Endometrium (tissue), 2 donors: ENCODE measurements at regions not wholly inside any gene's neighbourhood (a gene's known extent, or its start where the extent isn't known, plus 50 kb on each side); places are given as distances from the start of the nearest gene placed in this dataset.

Source experiments
- FAIRE-seq: peaks from 2 replicates; lab custom pipeline; 2012; peaks lifted over from hg19 to GRCh38; lab: Jason Lieb, UNC
- donor health status: control.
- donor health status: control.

DNA sequence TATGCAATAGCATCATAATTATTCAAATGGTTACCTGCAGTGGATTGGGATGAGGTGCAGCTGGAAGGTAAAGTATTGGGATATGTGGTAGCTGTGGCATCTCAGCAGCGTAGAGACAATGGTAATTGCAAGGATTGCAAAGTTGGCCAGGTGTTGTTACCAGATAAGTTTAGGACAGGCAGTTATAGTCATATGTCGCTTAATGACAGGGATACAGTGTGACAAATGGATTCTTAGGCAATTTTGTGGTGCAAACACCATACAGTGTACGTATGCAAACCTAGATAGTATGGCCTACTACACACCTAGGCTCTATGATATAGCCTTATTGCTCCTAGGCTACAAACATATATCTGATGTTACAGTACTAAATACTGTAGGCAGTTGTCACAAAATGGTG is 163.5 kb upstream of the LYZL2 start:
- FAIRE-seq = no peak

DNA sequence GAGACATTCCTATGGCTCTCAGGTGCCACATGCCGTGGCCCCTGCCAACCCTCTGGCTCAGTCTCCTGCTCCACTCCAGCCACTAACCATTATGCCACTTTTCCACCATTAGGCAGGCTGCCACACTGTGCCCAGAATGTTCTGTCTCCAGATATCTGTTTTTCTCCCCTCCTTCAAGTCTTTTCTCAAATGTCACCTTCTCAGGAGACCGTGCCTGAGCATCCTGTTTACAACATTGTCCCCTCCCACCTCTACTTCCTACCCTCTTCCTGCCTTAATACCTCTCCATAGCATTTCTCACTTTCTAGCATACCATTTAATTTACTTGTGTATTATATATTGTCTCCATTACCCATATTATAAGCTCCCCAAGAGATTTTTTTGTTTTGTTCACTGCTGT is 162.5 kb upstream of the LYZL2 start:
- FAIRE-seq = no peak

DNA sequence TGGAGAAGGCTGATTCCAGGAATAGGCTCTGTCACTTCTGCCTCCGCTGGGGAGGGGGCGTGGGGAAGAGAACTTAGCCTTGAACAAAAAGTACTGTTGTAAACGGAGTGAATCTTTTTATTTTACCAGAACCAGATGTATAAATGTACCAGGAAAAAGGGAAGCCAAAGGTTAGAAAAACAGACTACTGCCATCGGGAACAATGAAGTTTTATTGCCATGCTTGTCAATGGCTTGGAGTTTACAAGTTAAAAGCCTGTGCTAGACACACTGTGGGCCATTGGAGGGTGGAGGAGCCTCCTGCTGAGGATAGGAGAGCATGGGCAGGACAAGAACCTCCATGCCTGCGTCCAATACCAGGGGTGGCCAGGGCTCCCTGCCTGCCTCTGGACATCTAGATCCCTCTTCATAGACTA is 161.7 kb upstream of the LYZL2 start:
- FAIRE-seq = no peak

- no peak for FAIRE-seq
These were observed 160.3 kb upstream of the LYZL2 start for GRCh38 chr10:30789806-30790205.

GRCh38 chr10:30788307-30788706 is 158.8 kb upstream of the LYZL2 start:
- no peak for FAIRE-seq

DNA sequence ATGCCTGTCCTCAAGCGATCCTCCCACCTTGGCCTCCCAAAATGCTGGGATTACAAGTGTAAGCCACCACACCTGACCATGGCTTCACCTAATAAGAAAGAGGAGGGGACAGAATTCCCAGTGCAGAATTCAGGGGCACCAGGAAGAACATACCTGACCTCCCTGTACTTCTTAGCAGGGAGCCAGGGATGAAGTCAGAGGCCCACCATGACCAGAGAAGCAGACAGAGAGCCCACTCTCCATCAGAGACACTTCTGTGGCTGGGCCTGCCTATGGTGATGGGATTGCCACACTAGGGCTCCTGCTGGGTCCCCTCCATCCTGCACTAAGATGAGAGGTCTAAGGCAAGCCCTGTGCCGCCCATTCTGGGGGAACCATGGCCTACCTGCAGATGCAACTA is 157.4 kb upstream of the LYZL2 start:
- FAIRE-seq = no peak

GRCh38 chr10:30786131-30786530 is 156.6 kb upstream of the LYZL2 start:
- no peak for FAIRE-seq

DNA sequence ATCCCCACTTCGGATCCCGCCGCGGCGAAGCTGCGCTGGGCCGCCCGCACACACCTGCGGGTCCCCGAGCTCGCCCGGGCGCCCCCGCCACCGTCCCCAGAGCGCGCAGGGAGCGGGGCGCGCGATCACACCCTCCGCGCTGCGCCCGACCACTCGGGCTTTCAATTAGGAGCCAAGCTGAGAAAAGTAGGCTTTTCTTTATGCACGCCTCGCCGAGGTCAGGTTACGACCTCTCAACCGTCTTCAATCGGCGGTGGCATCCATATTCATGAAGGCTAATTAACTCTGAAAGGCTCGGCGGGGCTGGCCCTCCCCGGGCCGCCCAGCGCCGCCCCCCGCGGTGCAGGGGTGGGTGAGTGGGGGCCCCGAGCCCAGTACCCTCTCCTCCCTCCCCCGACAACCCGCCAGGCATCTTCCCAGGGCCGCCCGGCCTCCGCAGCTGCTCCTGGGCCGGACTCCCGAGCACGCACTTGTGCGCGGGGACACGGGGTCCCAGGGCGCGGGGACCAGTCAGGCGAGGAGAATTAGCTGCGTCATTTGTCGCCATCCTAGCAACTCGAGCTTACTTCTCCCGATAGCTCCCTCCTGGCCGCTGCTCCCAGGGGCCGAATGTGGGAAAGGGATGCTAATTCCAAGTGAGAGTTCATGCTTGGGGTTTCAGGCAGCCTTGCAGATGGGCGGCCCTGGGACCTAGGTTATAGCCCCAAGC is 155.5 kb upstream of the LYZL2 start:
- FAIRE-seq = no peak

- peak; percentile 50 for FAIRE-seq
These were observed 155.0 kb upstream of the LYZL2 start for GRCh38 chr10:30784524-30784896.

GRCh38 chr10:30783939-30784501 is 154.5 kb upstream of the LYZL2 start:
- FAIRE-seq = no peak

- peak; percentile 50 for FAIRE-seq
These were observed 153.2 kb upstream of the LYZL2 start for GRCh38 chr10:30782537-30783461.

GRCh38 chr10:30782157-30782536 is 152.6 kb upstream of the LYZL2 start:
- FAIRE-seq = no peak

GRCh38 chr10:30781670-30782121 is 152.1 kb upstream of the LYZL2 start:
- FAIRE-seq = no peak

- no peak for FAIRE-seq
These were observed 149.2 kb upstream of the LYZL2 start for GRCh38 chr10:30778769-30779168.

GRCh38 chr10:30775779-30776591 is 146.4 kb upstream of the LYZL2 start:
- peak; percentile 97 for FAIRE-seq

DNA sequence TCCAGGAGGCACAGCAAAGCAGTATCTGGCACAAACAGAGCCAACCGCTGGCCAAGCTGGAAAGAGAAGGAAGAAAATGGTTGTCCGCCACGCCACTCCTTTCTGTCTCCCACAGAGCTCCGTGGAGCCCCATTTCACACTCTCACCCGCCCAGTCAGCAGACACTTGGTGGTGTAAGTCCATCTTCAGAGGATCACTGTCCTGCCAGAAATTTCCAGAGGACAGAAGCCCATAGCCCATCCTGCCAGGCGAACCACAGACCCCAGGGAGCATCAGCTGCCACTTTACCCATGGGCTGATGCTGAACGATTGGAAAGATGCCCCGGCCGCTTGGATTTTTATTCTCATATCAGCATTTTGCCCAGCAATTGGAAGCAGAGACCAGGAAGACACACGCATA is 144.7 kb upstream of the LYZL2 start:
- FAIRE-seq = no peak

DNA sequence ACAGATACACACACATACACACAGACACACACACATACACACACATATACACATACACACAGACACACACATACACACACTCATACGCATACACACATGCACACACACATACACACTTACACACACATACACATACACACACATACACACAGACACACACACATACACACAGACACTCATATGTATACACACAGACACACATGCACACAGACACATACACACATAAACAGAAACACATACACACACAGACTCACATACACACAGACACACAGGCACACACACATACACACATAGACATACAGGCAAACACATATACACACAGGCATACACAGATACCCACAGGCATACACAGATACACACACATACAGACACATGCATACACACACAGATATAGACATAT is 143.9 kb upstream of the LYZL2 start:
- no peak for FAIRE-seq

- no peak for FAIRE-seq
These were observed 141.3 kb upstream of the LYZL2 start for GRCh38 chr10:30770816-30771215.

DNA sequence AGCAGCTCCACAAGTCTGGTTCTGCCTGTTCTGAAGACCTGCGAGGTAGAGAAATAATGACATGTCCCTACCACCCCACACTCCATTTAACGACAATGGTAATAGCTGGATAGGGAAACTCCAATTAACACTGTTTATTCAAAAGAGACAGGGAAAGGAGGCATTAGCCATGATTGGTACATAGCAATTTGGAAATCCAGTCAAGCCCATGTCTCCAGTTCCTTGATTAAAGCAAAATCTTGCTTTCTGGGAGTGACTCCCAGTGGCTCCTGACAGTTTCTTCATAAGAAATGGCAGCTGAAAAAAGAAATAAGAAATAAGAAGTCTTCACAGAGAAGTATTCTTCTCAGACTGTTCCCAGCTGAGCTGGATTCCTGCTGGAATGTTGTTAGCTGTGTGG is 140.7 kb upstream of the LYZL2 start:
- FAIRE-seq = no peak

DNA sequence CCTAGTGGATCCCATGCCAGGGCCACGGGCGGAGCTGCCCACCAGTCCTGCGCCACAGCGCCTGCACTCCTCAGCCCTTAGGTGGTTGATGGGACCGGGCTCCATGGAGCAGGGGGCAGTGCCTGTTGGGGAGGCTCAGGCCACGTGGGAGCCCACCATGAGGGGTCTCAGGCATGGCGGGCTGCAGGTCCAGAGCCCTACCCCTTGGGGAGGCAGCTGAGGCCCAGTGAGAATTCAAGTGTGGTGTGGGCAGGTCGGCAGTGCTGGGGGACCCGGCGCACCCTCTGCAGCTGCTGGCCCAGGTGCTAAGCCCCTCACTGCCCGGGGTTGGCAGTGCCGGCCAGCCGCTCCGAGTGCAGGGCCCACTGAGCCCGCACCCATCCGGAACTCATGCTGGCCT is 139.8 kb upstream of the LYZL2 start:
- FAIRE-seq = no peak

DNA sequence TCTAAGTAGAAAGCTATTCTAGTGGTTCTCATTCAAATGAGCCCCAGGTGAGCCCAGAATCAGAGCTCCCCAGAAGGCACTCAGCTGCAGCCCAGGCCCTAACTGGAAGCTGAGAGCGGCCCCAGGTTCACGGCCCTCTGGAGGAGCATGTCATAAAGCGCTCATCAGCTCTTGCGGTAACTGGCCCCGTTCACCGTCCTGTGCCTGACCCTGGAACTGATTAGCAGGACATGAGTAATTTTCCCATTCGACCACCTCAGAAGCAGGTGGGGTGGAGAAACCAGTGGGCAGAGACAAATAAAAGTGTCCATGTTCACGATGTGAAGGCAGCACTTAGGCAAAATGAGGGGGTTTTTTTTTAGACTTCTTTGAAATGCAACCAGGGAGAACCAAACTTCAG is 136.1 kb upstream of the LYZL2 start:
- FAIRE-seq = no peak

- FAIRE-seq = no peak
These were observed 135.6 kb upstream of the LYZL2 start for GRCh38 chr10:30765022-30765615.
